Hematopoietic multipotent progenitor cell treated with erythropoietin and hydrocortisone succinate and interleukin-3 and kit ligand, for 6 days (in vitro differentiated cells): ENCODE measurements at regions not wholly inside any gene's neighbourhood (a gene's known extent, or its start where the extent isn't known, plus 50 kb on each side); places are given as distances from the start of the nearest gene placed in this dataset.

ENCODE experiments used
- DNase-seq: peaks from one replicate; pipeline ENCODE4 v3.0.0-alpha.2; 2015

GRCh38 chr4:3831529-3832150 is 65.5 kb downstream of the ADRA2C start:
- no peak for DNase-seq

GRCh38 chr4:3832536-3833220 is 66.5 kb downstream of the ADRA2C start:
- no peak for DNase-seq

- DNase-seq, result no peak
Observed at GRCh38 chr4:3833326-3833989, 67.3 kb downstream of the ADRA2C start.

- DNase-seq, result no peak
Observed at GRCh38 chr4:3834186-3834662, 68.0 kb downstream of the ADRA2C start.

- no peak for DNase-seq
Observed at GRCh38 chr4:3834663-3835521, 68.7 kb downstream of the ADRA2C start.

GRCh38 chr4:3835527-3836405 is 69.6 kb downstream of the ADRA2C start:
- DNase-seq, result no peak

- no peak for DNase-seq
Observed at GRCh38 chr4:3836406-3836755, 70.2 kb downstream of the ADRA2C start.

GRCh38 chr4:3836756-3837601 is 70.8 kb downstream of the ADRA2C start:
- peak; percentile 57 for DNase-seq

GRCh38 chr4:3838437-3839380 is 72.5 kb downstream of the ADRA2C start:
- no peak for DNase-seq

GRCh38 chr4:3845094-3845743 is 79.0 kb downstream of the ADRA2C start:
- DNase-seq, result no peak

- no peak for DNase-seq
Observed at GRCh38 chr4:3845744-3846429, 79.7 kb downstream of the ADRA2C start.

- no peak for DNase-seq
Observed at GRCh38 chr4:3847211-3847940, 81.2 kb downstream of the ADRA2C start.

GRCh38 chr4:3848323-3848722 is 82.1 kb downstream of the ADRA2C start:
- DNase-seq, result no peak

GRCh38 chr4:3849140-3849539 is 83.0 kb downstream of the ADRA2C start:
- no peak for DNase-seq

GRCh38 chr4:3850128-3850527 is 83.9 kb downstream of the ADRA2C start:
- DNase-seq, result no peak

GRCh38 chr4:3851211-3851610 is 85.0 kb downstream of the ADRA2C start:
- DNase-seq, result no peak

GRCh38 chr4:3851881-3852280 is 85.7 kb downstream of the ADRA2C start:
- no peak for DNase-seq

- DNase-seq, result no peak
Observed at GRCh38 chr4:3852309-3852708, 86.1 kb downstream of the ADRA2C start.
